ENCODE measurements at regions not wholly inside any gene's neighbourhood (a gene's known extent, or its start where the extent isn't known, plus 50 kb on each side); places are given as distances from the start of the nearest gene placed in this dataset.
"Not testable (repeated sequence)": the region's sequence is repeated elsewhere in the genome, so short reads cannot be mapped to it uniquely, and the experiment has no call there.

DNA sequence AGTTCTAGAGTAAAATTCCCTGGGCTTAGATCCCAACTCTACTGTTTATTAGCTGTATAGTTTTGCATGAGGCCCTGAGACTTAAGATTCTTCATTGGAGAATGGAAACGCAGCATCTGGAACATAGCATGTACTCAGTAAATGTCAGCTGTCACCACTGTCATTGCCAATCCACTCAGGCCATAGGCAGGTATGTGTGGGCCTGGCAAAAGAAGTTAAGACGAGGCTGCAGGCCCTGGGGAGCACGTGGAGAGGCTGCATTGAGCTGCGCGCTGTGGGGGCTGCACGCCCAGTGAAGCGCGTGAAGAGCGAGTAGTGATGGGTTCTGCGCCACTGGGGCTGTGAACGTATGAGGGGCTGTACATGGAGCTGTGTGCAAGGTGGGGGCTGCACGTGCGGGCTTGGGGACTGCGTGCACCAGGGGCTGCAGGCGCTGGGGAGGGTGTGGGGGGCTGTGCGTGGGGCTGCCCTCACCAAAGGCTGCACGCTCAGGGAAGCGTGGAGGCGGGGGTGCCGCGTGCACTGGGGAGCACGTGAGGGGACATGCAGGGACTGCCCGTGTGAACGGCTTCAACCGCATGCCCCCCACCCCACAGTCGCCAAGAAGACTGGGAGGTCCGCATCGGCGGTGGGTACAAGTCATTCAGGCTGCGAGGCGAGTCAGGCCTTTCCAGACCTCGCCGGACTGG, 85.5 kb downstream of the PRR15 start:
- ATAC-seq (no peak), DNase-seq (ENCODE audit: low spot score) (no peak)

DNA sequence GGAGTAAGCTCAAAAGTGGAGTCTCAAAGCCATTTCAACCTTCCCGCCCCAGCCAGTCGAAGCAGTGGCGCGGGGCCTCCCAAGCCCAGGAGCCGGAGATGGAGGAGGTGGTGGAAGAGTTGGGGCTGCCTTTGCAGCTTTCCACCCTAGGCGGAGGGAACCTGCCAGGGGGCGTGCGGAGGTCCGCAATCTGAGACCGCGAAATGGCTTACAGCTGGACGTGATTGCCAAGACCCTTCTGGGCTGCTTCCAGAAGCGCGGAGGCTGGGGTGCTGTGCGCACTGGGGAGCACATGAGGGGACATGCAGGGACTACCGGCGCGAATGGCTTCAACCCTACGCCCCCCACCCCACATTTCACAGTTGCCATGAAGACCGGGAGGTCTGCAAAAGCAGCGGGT, 86.2 kb downstream of the PRR15 start:
- no peak for ATAC-seq
- no peak for DNase-seq (ENCODE audit: low spot score)

DNA sequence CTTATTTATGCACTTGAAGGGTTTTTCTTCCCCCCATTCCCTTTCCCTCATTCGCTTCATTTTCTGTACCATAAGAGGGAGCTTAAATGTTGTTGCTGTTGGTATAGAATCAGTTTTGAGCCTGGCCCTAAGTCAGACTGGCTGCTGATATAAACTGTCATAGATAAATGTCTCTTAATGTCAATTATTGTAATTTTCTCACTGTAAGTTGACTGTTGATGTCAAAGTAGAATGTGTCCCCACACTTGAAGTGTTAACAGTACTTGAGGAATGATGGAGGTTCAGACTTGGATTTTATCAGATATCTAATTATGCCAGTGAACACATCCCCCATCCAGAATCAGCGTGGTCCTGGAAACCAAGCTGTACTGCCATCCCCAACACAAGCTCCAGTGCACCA, 87.8 kb downstream of the PRR15 start:
- DNase-seq (ENCODE audit: low spot score) (no peak), ATAC-seq (no peak)

DNA sequence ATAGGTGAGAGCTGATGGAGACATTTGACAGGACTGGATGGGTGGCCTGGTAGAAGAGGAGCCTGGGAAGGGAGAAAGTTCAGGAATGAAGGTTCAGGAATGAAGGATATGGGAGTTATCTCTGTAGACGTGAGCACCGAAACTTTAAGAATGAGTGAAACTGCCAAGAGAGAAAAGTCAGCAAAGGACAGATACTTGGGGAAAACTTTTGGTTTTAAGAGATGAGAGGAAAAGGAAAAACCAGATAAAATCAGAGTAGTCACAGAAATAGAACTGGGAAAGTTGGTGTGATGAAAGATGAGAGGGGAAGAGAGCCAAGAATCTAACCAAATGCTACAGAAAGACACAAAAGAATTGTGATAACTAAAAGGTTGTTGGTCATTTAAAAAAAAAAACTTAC, 88.9 kb downstream of the PRR15 start:
- ATAC-seq = no peak
- DNase-seq (ENCODE audit: low spot score) = no peak

DNA sequence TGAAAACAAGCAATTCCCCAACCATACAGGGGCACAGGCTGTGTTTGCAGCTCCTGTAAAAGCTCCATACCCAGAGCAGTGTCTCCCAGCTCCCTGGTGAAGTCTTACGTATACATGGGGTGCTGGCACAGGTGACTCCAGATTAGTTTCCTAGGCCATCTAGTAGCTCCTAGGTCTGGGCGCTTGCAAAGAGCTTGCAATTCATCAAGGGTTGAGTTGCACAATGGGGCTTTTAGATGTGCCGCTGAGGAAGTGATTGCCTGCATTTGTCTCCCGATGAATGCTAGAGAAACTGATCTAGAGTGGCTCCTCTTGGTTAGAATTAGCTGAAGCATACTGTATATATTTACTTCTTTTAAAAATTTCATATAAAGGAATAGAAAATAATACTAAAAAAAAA, 90.7 kb downstream of the PRR15 start:
- not testable (repeated sequence) for DNase-seq (ENCODE audit: low spot score); ATAC-seq

DNA sequence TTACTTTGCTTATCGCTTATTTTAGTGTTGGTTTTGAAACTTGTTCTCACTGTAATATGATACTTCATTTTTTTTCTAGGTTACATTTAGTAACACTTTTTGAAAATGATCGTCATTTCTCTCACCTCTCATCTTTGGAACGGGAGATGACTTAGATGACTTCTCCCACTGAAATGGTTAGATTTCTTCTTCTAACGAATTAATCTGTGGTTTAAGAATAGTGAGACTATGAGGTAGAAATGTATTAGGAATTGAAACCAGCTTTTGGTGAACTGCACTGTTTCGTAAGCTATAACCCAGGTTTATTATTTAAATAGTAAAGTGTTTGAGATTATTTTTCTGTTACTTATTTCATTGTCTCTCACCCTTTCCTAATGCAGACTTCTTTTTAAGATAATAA, 93.7 kb downstream of the PRR15 start:
- no peak for DNase-seq (ENCODE audit: low spot score)
- ATAC-seq = no peak

DNA sequence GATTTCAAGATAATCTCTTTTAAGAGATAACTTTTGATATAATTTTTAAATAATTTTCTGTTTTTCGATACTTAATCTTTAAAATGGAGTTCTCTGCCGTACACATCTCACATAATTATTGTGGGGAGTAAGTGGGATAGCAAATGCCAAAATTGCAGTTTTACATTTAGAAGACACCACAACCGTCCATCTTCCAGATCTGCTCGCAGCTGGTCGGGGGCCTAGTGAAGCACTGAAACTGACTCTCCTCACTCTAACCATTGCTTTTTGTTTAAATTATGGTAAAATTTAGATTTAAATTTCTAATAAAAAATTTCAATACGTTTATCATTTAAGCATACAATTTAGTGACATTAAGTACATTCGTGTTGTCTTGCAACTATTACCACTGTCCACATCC, 94.2 kb downstream of the PRR15 start:
- DNase-seq (ENCODE audit: low spot score) (no peak), ATAC-seq (no peak)

DNA sequence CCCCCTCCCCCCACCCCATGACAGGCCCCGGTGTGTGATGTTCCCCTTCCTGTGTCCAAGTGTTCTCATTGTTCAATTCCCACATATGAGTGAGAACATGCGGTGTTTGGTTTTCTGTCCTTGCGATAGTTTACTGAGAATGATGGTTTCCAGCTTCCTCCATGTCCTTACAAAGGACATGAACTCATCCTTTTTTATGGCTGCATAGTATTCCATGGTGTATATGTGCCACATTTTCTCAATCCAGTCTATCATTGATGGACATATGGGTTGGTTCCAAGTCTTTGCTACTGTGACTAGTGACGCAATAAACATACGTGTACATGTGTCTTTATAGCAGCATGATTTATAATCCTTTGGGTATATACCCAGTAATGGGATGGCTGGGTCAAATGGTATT, 95.6 kb downstream of the PRR15 start:
- DNase-seq (ENCODE audit: low spot score); ATAC-seq: not testable (repeated sequence)

DNA sequence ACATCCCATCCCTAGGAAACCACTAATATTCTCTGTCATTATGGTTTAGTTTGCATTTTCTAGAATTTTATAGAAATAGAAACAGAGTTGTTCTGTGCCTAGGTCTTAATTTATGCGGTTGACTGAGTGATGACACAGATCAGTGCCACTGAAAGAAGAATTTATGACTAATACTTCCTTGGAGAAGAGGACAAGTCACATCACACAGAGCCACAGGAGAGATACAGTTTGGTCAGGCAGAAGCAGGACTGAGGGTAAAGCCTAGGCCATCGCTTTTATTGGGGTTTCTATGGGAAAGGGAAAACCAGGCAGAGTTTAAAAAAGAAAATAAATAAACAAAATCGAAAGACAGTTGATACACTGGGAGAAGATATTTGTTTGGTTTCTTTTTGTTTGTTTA, 99.3 kb downstream of the PRR15 start:
- DNase-seq (ENCODE audit: low spot score); ATAC-seq: not testable (repeated sequence)

DNA sequence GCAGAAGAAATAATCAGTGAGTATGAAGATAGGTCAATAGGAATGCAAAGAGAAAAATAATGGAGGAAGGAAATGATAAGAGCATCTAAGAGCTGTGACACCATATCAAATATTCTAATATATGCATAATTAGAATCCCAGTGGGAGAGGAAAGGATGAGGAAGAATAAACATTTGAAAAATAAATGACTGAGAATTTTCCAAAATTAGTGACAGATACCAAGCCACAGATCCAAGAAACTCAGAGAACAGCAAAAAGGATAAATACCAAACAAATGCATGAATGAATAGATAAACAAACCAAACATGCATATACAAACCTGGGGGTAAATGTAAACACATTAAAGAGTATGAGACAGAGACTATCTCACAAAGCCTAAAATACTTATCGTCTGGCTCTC, 101.4 kb downstream of the PRR15 start:
- DNase-seq (ENCODE audit: low spot score); ATAC-seq: not testable (repeated sequence)

DNA sequence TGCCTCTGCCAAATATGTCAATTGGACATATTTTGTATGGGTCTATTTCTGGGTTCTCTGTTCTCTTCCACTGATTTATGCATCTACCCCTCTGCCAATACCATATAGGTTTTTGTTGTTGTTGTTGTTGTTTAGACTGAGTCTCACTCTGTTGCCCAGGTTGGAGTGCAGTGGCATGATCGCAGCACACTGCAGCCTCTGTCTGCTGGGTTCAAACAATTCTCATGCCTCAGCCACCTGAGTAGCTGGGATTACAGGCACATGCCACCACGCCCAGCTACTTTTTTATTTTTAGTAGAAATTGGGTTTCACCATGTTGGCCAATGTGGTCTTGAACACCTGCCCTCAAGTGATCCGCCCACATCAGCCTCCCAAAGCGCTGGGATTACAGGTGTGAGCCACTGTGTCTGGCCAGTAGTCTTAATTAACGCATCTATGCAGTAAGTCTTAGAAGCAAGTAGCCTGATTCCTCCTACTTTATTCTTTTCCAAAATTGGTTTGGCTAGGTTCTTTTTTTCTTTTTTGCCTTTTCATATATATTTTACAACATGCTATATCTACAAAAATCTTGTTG, 103.5 kb downstream of the PRR15 start:
- not testable (repeated sequence) for DNase-seq (ENCODE audit: low spot score); ATAC-seq

DNA sequence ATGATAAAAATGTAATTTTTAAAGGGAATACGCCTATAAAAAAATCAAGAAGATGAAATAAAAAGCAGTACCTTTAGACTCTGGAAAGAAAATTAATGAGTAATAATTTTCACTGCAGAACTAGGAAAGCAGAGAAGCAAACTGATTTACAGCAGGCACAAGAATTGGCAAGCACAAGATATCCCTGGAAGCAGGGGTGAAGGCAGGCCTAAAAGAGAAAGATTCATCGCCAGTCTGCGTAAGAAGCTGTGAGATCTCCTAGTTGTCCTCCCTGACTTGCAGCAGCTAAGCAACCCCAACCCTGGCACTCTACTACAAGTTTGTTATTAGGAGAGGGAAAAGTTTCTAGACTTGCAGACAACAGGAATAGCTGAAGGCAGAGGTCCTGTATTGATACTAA, 107.7 kb downstream of the PRR15 start:
- not testable (repeated sequence) for DNase-seq (ENCODE audit: low spot score); ATAC-seq

DNA sequence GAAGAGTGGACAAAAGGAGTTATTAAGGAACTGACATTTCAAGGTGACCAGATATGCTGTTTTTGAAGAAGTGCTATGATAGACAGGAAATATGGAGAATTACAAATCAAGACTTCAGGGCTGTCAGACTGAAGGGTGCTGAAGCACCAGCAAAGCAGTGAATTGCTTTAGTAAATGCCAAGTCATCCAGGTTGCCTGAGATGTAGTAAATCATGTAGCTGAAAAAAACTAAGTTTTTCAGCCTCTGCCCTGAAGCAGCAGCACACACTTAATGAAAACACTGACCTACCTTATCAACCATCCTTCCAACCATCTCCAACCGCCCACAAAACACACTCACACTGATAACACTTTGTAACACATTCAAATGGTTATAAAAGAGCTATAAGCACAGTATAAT, 110.0 kb downstream of the PRR15 start:
- not testable (repeated sequence) for ATAC-seq; DNase-seq (ENCODE audit: low spot score)

DNA sequence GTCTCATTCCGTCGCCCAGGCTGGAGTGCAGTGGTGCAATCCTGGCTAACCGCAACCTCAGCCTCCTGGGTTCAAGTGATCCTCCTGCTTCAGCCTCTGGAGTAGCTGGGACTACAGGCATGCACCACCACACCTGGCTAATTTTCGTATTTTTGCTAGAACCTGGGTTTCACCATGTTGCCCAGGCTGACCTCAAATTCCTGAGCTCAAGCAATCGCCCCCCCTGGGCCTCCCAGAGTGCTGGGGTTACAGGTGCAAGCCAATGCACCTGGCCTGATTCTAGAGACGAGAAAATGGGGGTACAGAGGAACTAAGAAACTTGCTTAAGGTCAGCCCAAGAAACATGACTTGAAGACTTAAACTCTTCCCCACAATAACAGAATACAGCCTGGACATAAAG, 111.0 kb downstream of the PRR15 start:
- not testable (repeated sequence) for DNase-seq (ENCODE audit: low spot score); ATAC-seq

DNA sequence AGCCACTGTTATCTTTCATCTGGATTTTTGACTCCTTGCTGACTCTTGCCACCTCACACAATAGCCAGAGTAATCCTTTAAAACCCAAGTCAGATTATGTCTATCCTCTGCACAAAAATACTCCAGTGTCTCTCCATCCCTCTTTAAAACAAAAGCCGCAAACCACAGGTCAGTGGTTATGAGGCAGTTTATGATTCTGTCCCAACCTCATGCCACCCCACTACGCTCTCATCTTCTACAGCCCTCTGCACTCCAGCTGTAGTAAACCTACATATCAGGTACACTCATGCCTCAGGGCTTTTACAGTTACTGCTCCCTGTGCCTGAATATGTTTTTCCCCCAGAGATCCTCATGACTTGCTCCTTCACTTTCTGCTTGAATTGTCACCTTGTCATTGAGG, 113.6 kb downstream of the PRR15 start:
- DNase-seq (ENCODE audit: low spot score); ATAC-seq: not testable (repeated sequence)

DNA sequence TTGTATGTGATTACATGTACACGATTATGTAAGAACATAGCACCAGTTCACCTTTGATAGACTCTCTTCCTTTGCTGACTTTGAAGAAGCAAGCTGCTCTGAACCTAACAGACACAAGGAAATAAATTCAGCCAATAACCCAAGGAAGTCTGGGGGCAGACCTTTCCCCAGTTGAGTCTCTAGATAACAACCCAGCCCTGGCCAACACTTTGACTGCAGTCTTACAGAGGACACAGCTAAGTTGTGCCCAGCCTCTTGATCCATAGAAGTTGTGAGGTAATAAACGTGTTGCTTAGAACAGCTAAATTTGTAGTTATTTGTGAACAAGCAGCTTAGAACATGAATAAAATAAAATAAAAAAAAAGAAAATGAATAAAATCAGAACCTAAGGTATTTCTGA, 116.3 kb downstream of the PRR15 start:
- not testable (repeated sequence) for DNase-seq (ENCODE audit: low spot score)
- peak; percentile 20 for ATAC-seq

DNA sequence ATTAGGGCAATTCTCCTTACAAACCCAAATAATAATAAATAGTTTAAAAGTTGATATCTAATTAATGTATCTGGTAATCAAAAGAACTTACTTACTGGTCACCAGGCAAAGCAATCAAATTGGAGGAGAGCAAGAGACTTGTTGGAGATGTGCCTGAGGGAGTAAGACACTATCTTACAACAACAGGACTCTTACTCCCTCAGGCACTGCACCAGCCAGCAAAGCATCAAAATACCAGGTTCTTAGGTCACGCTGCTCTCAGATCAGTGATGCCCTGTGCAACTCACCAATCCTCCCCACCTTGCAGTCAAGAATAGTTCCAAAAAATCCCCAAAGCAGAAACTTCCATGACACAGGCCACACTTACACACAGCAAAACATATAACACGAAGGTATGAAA, 117.0 kb downstream of the PRR15 start:
- ATAC-seq; DNase-seq (ENCODE audit: low spot score): not testable (repeated sequence)

DNA sequence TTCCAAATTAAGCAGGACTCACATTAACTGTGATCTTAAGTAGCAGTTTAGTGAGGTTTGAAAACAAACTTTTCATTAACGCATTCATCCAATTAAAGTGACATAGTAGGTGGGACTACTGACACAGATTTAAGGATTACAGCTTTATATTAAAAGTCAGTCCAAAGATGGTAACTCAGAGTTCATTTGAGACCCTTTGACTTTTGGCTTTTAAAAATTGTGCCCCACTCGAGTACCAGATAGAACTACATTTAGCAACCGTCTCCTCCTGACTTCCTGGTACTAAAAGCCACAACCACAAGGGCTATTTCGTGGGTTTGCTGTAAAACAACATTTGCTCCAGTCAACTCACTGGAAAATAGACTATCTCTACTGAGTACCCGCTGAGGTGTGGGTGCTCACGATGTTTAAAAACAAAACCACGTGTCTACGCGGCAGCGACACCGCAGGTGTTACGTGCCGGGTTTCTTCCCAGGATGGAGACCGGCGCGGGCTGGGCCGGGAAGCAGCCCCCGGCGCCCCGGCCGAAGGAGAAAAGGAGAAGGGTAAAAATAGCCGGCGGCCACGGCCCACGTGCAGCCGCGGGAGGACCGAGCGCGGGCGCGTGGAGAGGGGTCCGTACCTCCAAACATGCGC, 120.6 kb downstream of the PRR15 start:
- peak; percentile 36 for ATAC-seq
- not testable (repeated sequence) for DNase-seq (ENCODE audit: low spot score)

DNA sequence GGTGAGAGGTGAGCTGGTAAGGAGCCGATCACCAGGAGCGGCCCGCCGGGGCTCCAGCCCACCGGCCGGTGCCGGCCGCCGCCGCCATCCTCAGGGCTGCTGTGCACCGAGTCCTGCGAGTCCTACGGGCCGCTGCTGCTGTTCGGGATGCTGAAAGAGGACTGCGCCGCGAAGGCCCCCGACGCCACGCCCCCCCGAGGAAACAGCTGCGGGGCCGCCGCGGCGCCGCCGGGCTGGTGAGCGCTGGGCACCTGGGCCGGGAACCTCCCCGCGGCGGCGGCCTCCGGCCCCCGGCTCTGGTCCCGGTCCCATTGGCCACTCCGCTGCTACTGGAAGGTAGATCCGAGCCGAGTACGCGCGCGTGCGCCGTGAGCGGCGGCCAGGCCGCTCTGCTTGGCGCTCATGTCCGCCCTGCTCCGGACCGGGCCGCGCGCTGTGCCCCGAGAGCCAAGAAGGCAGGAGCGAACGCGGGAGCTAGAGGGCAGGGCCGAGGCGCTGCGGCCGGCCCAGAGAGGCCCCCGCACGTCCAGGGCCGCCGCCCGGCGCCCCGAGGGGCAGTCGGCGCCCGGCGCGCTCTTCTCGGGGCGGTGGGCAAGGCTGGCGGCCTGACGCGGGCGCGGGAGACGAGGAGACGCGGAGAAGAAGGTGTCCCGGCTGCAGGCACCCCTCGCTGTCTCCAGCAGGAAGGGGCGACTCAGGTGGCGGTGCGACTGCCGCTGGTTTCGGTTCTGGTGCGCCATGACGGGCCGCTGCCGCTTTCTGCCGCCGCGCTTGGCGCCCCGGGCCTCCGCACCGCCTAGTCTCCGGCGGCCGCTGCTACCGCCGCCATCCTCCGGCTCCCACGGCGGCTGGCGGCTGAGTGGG, 121.3 kb upstream of the WIPF3 start:
- peak; percentile 89 for ATAC-seq

DNA sequence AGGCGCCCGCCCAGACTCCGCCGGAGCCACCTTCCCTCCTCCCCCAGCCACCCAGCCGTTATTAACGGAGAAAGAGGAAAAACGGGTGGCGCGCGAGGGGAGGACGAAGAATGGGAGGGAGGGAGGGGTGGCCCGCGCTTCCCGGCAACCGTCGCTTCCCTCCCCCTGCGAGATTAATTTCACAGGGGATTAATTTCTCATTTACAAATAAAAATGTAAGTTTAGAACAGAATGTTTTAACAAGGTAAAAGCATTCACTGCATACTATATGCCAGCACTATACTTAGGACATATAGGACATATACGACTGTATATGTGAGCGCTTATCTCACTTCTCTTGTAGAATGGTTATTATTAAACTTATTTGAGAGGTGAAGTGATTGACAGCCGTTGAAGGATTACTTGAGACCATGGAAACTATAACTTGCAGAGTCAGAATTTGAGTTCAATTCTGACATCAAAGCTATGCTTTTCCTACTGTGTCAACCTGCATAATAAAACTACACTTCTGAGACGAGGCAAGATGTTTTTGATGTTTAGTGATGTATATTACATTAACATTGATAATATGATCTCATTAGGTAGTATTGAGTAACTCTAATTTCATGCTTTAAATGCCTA, 120.5 kb upstream of the WIPF3 start:
- ATAC-seq; DNase-seq (ENCODE audit: low spot score): not testable (repeated sequence)

More for the DNA sequence above, 121.3 kb upstream of the WIPF3 start:
- DNase-seq (ENCODE audit: low spot score) = peak; percentile 87

DNA sequence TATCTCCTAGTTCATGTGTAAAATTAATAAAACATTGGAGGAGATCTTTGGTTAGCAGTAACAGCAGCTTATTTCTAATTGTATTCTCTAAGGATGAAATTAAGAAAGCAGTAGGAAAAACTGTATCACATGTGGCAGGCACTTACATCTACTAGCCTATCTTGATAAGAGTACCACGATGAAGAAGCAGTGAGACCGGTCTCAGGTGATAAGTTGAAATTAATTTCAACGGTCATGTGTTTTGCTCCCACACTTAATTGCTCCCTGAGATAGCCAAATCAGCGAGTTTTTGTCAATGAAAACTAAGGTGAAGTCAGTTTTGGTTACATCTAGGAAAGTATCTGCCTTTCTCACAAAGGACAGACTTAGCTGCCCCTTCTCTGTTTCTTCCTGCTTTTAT, 115.8 kb upstream of the WIPF3 start:
- not testable (repeated sequence) for DNase-seq (ENCODE audit: low spot score); ATAC-seq

Measured in left lobe of liver (tissue), 2 donors.